ENCODE measurements at regions not wholly inside any gene's neighbourhood (a gene's known extent, or its start where the extent isn't known, plus 50 kb on each side); places are given as distances from the start of the nearest gene placed in this dataset.
"Not testable (repeated sequence)": the region's sequence is repeated elsewhere in the genome, so short reads cannot be mapped to it uniquely, and the experiment has no call there.

DNA sequence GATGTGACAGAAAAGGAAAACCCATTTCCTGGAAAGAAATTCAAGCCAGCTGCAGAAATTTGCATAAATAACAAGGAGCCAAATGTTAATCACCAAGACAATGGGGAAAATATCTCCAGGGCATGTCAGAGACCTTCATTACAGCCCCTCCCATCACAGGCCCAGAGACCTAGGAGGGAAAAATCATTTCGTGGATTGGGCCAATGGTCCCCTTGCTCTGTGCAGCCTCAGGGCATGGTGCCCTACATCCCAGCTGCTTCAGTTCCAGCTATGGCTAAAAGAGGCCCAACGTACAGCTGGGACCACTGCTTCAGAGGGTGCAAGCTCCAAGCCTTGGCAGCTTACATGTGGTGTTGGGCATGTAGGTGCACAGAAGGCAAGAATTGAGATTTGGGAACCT lies 558.3 kb downstream of the FRK start:
- intact Hi-C loops (cut with micrococcal nuclease); DNase-seq; ATAC-seq: not testable (repeated sequence)

- no peak for ATAC-seq
- no peak for DNase-seq
- intact Hi-C loops (cut with micrococcal nuclease): no loop called here
These were observed 565.5 kb downstream of the FRK start for GRCh38 chr6:115495184-115495583.

- intact Hi-C loops (cut with micrococcal nuclease): no loop called here
- DNase-seq (no peak), ATAC-seq (no peak)
These were observed 573.4 kb downstream of the FRK start for GRCh38 chr6:115487331-115487730.

DNA sequence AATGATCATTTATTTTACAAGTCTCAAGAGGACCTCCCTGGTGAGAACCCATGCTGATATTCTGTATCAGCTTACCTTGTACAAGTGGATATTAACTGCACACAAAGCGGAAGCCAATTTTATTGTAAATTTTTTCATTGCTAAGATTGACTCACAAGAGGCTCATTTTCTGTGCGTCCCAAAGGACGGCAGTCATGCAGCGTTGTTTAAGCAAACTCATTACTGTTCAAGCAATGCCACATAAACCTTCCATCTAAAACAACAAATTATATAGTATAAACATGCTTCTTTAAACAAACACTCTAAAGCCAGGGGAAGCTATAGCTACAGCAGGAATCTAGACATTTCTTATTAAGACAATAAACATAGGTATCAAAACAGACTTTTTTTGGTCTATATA lies 575.3 kb downstream of the FRK start:
- ATAC-seq: no peak

DNA sequence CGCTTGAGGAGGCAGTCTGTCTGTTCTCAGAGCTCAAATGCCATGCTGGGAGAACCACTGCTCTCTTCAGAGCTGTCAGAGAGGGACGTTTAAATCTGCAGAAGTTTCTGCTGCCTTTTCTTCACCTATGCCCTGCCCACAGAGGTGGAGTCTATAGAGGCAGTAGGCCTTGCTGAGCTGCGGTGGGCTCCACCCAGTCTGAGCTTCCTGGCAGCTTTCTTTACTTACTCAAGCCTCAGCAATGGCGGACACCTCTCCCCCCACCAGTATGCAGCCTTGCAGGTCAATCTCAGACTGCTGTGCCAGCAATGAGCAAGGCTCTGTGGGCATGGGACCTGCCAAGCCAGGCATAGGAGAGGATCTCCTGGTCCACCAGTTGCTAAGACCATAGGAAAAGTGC lies 580.1 kb downstream of the FRK start:
- DNase-seq; ATAC-seq; intact Hi-C loops (cut with micrococcal nuclease): not testable (repeated sequence)

More for the DNA sequence above, 575.3 kb downstream of the FRK start:
- intact Hi-C loops (cut with micrococcal nuclease): no loop called here
- DNase-seq: no peak

GRCh38 chr6:115474443-115475041 lies 586.1 kb downstream of the FRK start:
- no peak for DNase-seq
- intact Hi-C loops (cut with micrococcal nuclease): no loop called here
- ATAC-seq: no peak

- intact Hi-C loops (cut with micrococcal nuclease): no loop called here
- DNase-seq (no peak), ATAC-seq (no peak)
These were observed 592.3 kb downstream of the FRK start for GRCh38 chr6:115468272-115469005.

- DNase-seq (no peak), ATAC-seq (no peak)
- intact Hi-C loops (cut with micrococcal nuclease): no loop called here
These were observed 593.0 kb downstream of the FRK start for GRCh38 chr6:115467726-115468125.

- no peak for DNase-seq
- intact Hi-C loops (cut with micrococcal nuclease): no loop called here
- ATAC-seq: no peak
These were observed 599.8 kb downstream of the FRK start for GRCh38 chr6:115460913-115461312.

DNA sequence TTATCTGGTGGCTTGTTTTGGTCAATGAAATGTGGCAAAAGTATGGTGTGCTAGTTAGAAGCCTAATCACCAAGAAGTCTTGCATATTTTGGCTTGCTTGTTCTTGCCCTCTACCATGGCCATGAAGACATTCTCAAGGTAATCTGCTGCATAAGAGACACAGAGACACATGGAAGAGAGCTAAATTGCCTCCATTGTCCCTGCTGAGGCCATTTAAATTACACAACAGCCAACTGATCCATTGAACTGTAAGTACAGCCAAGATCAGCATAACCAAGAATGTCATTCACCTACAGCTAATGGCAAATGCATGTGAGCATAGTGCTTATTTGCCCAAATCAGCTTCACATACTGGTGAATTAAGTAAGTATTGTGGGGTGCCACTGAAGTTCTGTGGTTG lies 603.8 kb downstream of the FRK start:
- DNase-seq (no peak), ATAC-seq (no peak)
- intact Hi-C loops (cut with micrococcal nuclease): no loop called here

GRCh38 chr6:115443825-115444478 lies 616.7 kb downstream of the FRK start:
- intact Hi-C loops (cut with micrococcal nuclease): no loop called here
- DNase-seq: no peak
- no peak for ATAC-seq

DNA sequence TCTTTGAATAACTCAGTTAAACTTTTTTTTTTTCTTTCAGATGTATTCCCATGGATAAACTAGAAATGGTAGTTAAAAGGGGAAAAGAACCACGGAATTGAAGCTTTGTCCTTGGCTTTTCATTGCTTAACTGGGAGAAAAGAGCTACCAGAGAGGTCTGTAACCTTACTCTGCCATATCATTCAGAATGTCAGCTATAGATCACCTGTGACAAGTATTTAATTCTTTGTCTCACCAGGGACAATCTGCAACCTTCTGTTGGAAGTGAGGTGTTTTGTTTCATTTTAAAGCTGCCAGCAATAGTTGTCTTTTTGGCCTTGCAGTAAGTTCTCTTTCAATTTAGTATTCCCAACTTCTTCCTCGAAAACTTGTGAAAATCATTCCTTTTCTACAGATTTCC lies 618.4 kb downstream of the FRK start:
- DNase-seq: no peak
- ATAC-seq: no peak
- intact Hi-C loops (cut with micrococcal nuclease): no loop called here

- intact Hi-C loops (cut with micrococcal nuclease): no loop called here
- ATAC-seq: no peak
- no peak for DNase-seq
These were observed 619.0 kb downstream of the FRK start for GRCh38 chr6:115441651-115442050.

DNA sequence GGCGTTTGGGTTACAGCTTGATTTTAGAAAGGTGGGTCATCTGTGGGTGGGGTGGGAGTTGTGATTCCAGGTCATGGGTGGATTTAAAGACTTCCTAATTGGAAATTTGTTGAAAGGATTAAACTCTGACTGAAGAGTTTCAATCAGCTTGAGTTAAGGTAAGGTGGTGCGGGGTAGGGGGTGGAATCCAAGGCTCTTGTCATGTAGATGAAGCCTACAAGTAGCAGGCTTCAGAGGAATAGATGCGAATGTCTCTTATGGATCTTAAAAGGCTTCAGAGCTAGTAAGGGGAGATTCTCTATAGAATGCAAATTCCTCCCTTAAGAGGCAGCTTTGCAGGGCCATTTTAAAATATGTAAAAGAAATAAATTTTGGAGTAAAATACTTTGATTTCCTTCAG lies 645.3 kb downstream of the FRK start:
- intact Hi-C loops (cut with micrococcal nuclease): no loop called here
- no peak for DNase-seq
- no peak for ATAC-seq

DNA sequence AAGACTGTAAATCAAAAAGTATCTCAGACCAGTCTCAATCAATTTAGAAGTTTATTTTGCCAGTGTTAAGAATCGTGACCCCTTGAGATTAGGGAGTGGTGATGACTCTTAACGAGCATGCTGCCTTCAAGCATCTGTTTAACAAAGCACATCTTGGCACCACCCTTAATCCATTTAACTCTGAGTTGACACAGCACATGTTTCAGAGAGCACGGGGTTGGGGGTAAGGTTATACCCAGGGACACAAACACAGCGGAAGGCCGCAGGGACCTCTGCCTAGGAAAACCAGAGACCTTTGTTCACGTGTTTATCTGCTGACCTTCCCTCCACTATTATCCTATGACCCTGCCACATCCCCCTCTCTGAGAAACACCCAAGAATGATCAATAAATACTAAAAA lies 645.8 kb downstream of the FRK start:
- intact Hi-C loops (cut with micrococcal nuclease); DNase-seq; ATAC-seq: not testable (repeated sequence)

DNA sequence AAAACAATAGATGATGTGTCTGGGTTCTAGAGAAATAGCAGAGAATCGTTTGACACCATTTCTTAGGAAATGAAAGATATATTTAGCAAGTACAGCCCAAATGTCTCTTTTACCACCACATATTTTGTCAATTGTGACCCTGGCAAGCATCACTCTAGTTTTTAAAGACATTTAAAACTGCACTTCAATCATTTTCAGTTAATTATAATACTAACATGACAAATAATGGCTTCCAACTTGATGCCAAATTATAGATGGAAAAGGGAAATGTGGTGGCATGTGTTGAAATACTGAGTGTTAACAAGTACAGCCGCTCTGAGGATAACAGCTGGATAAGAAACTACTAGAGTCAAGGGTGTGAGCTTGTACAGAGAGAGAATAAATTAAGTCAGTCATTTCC lies 648.9 kb downstream of the FRK start:
- intact Hi-C loops (cut with micrococcal nuclease): no loop called here
- ATAC-seq: no peak
- DNase-seq: no peak

GRCh38 chr6:115404446-115404845 lies 656.2 kb downstream of the FRK start:
- intact Hi-C loops (cut with micrococcal nuclease): no loop called here
- DNase-seq (no peak), ATAC-seq (no peak)

DNA sequence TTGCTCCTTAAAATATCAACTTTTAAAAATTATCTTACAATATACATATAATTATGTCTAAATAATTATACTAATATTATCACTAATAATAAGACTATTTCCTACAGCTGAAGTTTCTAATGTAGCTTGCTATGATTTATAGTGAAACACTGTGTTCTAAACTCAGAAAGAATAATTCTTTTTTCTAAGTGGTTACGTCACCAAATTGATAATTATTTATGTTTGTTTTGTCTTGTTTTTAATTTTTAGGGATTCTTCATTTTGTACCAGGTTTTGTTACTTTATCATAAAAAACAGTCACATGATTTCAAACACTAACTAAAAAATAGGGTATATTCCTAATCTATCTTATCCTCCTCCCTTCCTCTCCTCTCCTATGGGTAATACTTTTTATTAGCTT lies 662.1 kb downstream of the FRK start:
- no peak for DNase-seq
- ATAC-seq: no peak
- intact Hi-C loops (cut with micrococcal nuclease): no loop called here

- DNase-seq: peak; percentile 22
- intact Hi-C loops (cut with micrococcal nuclease): no loop called here
- no peak for ATAC-seq
These were observed 664.4 kb downstream of the FRK start for GRCh38 chr6:115396112-115396906.

DNA sequence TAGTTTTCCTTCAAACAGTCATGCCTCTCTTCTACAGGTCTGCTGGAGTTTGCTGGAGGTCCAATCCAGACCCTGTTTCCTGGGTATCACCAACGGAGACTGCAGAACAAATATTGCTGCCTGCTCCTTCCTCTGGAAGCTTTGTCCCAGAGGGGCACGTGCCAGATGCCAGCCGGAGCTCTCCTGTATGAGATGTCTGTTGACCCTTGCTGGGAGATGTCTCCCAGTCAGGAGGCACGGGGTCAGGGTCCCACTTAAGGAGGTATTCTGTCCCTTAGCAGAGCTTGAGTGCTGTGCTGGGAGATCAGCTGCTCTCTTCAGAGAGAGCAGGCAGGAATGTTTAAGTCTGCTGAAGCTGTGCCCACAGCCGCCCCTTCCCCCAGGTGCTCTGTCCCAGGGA lies 666.9 kb downstream of the FRK start:
- intact Hi-C loops (cut with micrococcal nuclease): no loop called here
- ATAC-seq (no peak), DNase-seq (no peak)
